Prostate gland (tissue), 2 donors: ENCODE measurements at regions not wholly inside any gene's neighbourhood (a gene's known extent, or its start where the extent isn't known, plus 50 kb on each side); places are given as distances from the start of the nearest gene placed in this dataset.

ENCODE experiments used
- POLR2AphosphoS5 ChIP-seq: sonication (generic); formaldehyde crosslinking; IDR thresholded peaks from one replicate; pipeline ENCODE4 v1.6.1; 2017; ENCODE audit warnings: antibody characterized with exemption
- TF ChIP-seq, protein P1 (sequence below), 4 experiments: fragments of 200-600 bp in 2 of 4; fragments of 450-650 bp in 2 of 4; sonication (generic) in 2 of 4; IDR thresholded peaks; 1 replicate in 3 of 4; 2 replicates in 1 of 4; pipeline ENCODE4 v1.5.1; 2016 to 2019; ENCODE audit warnings: antibody characterized with exemption in 4 of 4, mild to moderate bottlenecking in 2 of 4, moderate library complexity in 2 of 4

DNA sequence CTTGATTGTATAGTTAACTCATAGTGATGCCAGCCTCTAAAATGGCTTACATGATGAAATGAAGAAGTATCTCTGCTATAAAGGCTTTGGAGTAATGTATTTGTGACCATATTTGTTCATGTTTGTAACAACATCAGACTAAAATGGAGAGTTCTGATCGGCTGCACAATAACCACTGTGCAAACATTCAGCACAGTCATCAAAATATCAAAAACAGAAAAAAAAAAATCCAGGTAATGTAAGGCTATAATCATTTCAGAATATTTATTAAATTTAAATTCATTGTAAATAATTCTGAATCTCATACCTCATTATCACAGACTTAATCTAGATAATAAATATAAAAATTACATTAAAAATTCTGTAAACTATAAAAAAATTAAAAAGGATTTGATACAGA is 1161.8 kb downstream of the MRPL39 start:
- no peak for TF ChIP-seq POLR2AphosphoS5
- TF ChIP-seq, protein P1, sequence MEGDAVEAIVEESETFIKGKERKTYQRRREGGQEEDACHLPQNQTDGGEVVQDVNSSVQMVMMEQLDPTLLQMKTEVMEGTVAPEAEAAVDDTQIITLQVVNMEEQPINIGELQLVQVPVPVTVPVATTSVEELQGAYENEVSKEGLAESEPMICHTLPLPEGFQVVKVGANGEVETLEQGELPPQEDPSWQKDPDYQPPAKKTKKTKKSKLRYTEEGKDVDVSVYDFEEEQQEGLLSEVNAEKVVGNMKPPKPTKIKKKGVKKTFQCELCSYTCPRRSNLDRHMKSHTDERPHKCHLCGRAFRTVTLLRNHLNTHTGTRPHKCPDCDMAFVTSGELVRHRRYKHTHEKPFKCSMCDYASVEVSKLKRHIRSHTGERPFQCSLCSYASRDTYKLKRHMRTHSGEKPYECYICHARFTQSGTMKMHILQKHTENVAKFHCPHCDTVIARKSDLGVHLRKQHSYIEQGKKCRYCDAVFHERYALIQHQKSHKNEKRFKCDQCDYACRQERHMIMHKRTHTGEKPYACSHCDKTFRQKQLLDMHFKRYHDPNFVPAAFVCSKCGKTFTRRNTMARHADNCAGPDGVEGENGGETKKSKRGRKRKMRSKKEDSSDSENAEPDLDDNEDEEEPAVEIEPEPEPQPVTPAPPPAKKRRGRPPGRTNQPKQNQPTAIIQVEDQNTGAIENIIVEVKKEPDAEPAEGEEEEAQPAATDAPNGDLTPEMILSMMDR (IDR thresholded peaks at IDR 0.05), result no peak
